CD4-positive, alpha-beta T cell (primary cell): ENCODE measurements at regions not wholly inside any gene's neighbourhood (a gene's known extent, or its start where the extent isn't known, plus 50 kb on each side); places are given as distances from the start of the nearest gene placed in this dataset.

Experiments
- ATAC-seq: fragments of 200-7000 bp; cut with Tn5 transposase; one replicate; pipeline ENCODE4 v1.10.0; 2022; ENCODE audit warnings: mild to moderate bottlenecking; ENCODE audit not compliant: poor library complexity
- CTCF ChIA-PET: fragments of 350-600 bp; sonication (Branson Sonifier 250); formaldehyde crosslinking; loops from one replicate; lab custom pipeline; 2021; ENCODE audit warnings: antibody characterized with exemption, inconsistent platforms; lab: Charles Lee
- POLR2A ChIA-PET: fragments of 350-600 bp; sonication (Branson Sonifier 250); formaldehyde crosslinking; loops from one replicate; lab custom pipeline; 2021; ENCODE audit warnings: antibody characterized with exemption, inconsistent platforms; lab: Charles Lee
- DNase-seq, 14 experiments: peaks; one replicate each; pipeline ENCODE4 v3.0.0-alpha.2; 2013 to 2020; ENCODE audit warnings: mixed read lengths in 2 of 14
- H3K27ac ChIP-seq, 2 donors: one replicate each; pipeline versions ENCODE4 v1.5.1 to v1.7.0; 2013; ENCODE audit warnings: low read length in 2 of 2, low read depth in 1 of 2, mild to moderate bottlenecking in 1 of 2
- H3K27me3 ChIP-seq, 2 experiments: 1 replicate in 1 of 2; 2 replicates in 1 of 2; pipeline versions ENCODE4 v1.6.1 to v1.7.0; 2013; ENCODE audit warnings: low read length in 2 of 2, control low read depth in 1 of 2, mild to moderate bottlenecking in 1 of 2, moderate library complexity in 1 of 2; ENCODE audit not compliant: insufficient read depth in 2 of 2, control insufficient read depth in 1 of 2
- H3K36me3 ChIP-seq: one replicate; pipeline ENCODE4 v1.6.1; 2013; ENCODE audit warnings: low read length, control low read depth; ENCODE audit not compliant: insufficient read depth
- H3K4me1 ChIP-seq: one replicate; pipeline ENCODE4 v1.6.1; 2013; ENCODE audit warnings: low read length, control low read depth; ENCODE audit not compliant: insufficient read depth
- H3K4me3 ChIP-seq: one replicate; pipeline ENCODE4 v1.5.1; 2013; ENCODE audit warnings: mild to moderate bottlenecking, low read length, moderate library complexity
- H3K9me3 ChIP-seq, 2 experiments: 1 replicate in 1 of 2; 2 replicates in 1 of 2; pipeline versions ENCODE4 v1.6.1 to v1.7.0; 2013; ENCODE audit warnings: low read length in 2 of 2, mild to moderate bottlenecking in 2 of 2, control low read depth in 1 of 2, moderate library complexity in 1 of 2; ENCODE audit not compliant: control insufficient read depth in 1 of 2, insufficient read depth in 1 of 2
- H3K27ac Mint-ChIP-seq: one replicate; pipeline ENCODE4 v1.8.0; 2020; ENCODE audit warnings: mixed read lengths
- H3K27me3 Mint-ChIP-seq: one replicate; pipeline ENCODE4 v1.8.0; 2021; ENCODE audit warnings: mixed read lengths
- H3K36me3 Mint-ChIP-seq: one replicate; pipeline ENCODE4 v1.8.0; 2021; ENCODE audit warnings: low read depth, mixed read lengths
- H3K4me1 Mint-ChIP-seq: one replicate; pipeline ENCODE4 v1.8.0; 2021; ENCODE audit warnings: low read depth, mixed read lengths
- H3K4me3 Mint-ChIP-seq: one replicate; pipeline ENCODE4 v1.8.0; 2020; ENCODE audit warnings: mild to moderate bottlenecking, mixed read lengths
- H3K9me3 Mint-ChIP-seq: one replicate; pipeline ENCODE4 v1.8.0; 2020; ENCODE audit warnings: mixed read lengths
- intact Hi-C, 2 experiments: fragments of 100-400 bp; cut with DNase I in 1 of 2; cut with micrococcal nuclease in 1 of 2; formaldehyde crosslinking; loops; one replicate each; pipeline versions ENCODE4 v1.15.1 to v1.9.0; 2023 to 2025; cut with DNase I, micrococcal nuclease
- TF ChIP-seq, protein P1 (sequence below): fragments of 200-600 bp; IDR thresholded peaks from one replicate; pipeline ENCODE4 v1.8.0; 2022; ENCODE audit warnings: antibody characterized with exemption, mild to moderate bottlenecking

- no peak overlapping the region for H3K27ac Mint-ChIP-seq
- no peak overlapping the region for H3K4me3 Mint-ChIP-seq
- no peaks in the 10 kb centered on the region for H3K9me3 ChIP-seq
- ATAC-seq, result no peak
- DNase-seq, result no peak
- H3K27ac ChIP-seq, result no peak overlapping the region
- H3K4me1 ChIP-seq, result no peaks in the 10 kb centered on the region
- no peaks in the 10 kb centered on the region for H3K36me3 ChIP-seq
- no peaks in the 10 kb centered on the region for H3K4me1 Mint-ChIP-seq
- H3K27me3 ChIP-seq, result no peaks in the 10 kb centered on the region
- no peaks in the 10 kb centered on the region for H3K36me3 Mint-ChIP-seq
- CTCF ChIA-PET, result no interaction called here
- POLR2A ChIA-PET, result no interaction called here
- no peaks in the 10 kb centered on the region for H3K27me3 Mint-ChIP-seq
- intact Hi-C loops, result no loop called here
- no peaks in the 10 kb centered on the region for H3K9me3 Mint-ChIP-seq
- TF ChIP-seq, protein P1, sequence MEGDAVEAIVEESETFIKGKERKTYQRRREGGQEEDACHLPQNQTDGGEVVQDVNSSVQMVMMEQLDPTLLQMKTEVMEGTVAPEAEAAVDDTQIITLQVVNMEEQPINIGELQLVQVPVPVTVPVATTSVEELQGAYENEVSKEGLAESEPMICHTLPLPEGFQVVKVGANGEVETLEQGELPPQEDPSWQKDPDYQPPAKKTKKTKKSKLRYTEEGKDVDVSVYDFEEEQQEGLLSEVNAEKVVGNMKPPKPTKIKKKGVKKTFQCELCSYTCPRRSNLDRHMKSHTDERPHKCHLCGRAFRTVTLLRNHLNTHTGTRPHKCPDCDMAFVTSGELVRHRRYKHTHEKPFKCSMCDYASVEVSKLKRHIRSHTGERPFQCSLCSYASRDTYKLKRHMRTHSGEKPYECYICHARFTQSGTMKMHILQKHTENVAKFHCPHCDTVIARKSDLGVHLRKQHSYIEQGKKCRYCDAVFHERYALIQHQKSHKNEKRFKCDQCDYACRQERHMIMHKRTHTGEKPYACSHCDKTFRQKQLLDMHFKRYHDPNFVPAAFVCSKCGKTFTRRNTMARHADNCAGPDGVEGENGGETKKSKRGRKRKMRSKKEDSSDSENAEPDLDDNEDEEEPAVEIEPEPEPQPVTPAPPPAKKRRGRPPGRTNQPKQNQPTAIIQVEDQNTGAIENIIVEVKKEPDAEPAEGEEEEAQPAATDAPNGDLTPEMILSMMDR, result no peak
- H3K4me3 ChIP-seq, result no peak overlapping the region
Measured at GRCh38 chr16:73225983-73226382, 178.1 kb upstream of the ZFHX3 start.

DNA sequence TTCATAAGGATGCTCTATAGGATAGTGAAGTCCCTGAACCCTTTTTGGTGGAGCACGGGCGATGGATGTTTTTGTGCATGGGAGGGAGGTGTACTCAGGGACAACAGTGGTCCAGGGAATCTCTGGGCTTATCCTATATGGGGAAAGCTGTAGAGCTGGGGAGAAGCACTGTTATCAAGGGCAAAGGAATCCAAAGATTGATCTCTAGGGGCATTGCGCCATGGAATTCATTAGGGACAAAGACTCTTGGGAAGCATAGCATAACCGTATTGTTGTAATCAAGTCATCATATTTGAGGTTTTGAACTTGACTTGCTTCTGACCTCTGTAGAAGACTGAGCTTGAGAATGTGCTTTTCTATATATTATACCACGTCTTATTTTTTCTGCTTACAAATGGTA, 172.9 kb upstream of the ZFHX3 start:
- Histone ChIP-seq H3K4me3 (no peak overlapping the region), H3K27ac (no peak overlapping the region), H3K27me3 (no peaks in the 10 kb centered on the region), H3K9me3 (peaks cover 0 to 3% of the 10 kb centered on the region in 2 experiments), H3K36me3 (no peaks in the 10 kb centered on the region), H3K4me1 (no peaks in the 10 kb centered on the region)
- ATAC-seq (no peak), DNase-seq (no peak)
- intact Hi-C loops, result no loop called here
- ChIA-PET CTCF (no interaction called here), POLR2A (no interaction called here)
- no peaks in the 10 kb centered on the region for H3K4me1 Mint-ChIP-seq
- TF ChIP-seq, protein P1, result no peak
- H3K4me3 Mint-ChIP-seq, result no peak overlapping the region
- peaks cover 5% of the 10 kb centered on the region for H3K27me3 Mint-ChIP-seq
- H3K9me3 Mint-ChIP-seq, result peaks cover 2% of the 10 kb centered on the region
- H3K36me3 Mint-ChIP-seq, result no peaks in the 10 kb centered on the region
- no peak overlapping the region for H3K27ac Mint-ChIP-seq

DNA sequence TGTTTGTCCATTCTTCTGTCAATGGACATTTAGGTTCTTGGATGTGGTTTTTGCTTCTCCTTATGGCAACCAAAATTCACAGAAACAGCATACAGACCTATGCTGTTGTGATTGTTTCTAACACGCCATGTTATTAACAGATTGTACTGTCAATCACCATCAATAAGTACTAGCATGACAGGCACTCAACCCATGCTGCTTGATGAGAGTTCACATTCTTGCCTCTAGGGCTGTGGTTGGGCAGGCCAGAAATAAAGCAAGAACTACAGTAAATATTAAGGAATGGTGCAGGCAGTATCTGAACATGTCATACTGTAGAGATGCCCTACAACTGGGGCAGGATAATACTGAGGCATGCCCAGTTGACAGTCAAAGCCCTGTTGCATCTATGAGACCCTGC, 171.2 kb upstream of the ZFHX3 start:
- no peaks in the 10 kb centered on the region for H3K36me3 ChIP-seq
- Mint-ChIP-seq H3K4me3 (no peak overlapping the region), H3K9me3 (peaks cover 2% of the 10 kb centered on the region), H3K4me1 (no peaks in the 10 kb centered on the region), H3K27ac (no peak overlapping the region), H3K27me3 (peaks cover 5% of the 10 kb centered on the region), H3K36me3 (no peaks in the 10 kb centered on the region)
- CTCF ChIA-PET, result no interaction called here
- peaks cover 0 to 3% of the 10 kb centered on the region in 2 experiments for H3K9me3 ChIP-seq
- ATAC-seq, result no peak
- TF ChIP-seq, protein P1, result no peak
- DNase-seq, result no peak
- H3K27ac ChIP-seq, result no peak overlapping the region
- intact Hi-C loops, result no loop called here
- POLR2A ChIA-PET, result no interaction called here
- H3K27me3 ChIP-seq, result no peaks in the 10 kb centered on the region
- no peak overlapping the region for H3K4me3 ChIP-seq
- H3K4me1 ChIP-seq, result no peaks in the 10 kb centered on the region
